ENCODE measurements at regions not wholly inside any gene's neighbourhood (a gene's known extent, or its start where the extent isn't known, plus 50 kb on each side); places are given as distances from the start of the nearest gene placed in this dataset.

GRCh38 chr10:10477844-10478243 is 539.8 kb upstream of the CELF2 start:
- Histone ChIP-seq H3K9me3 (ENCODE audit: low read length) (no peaks in the 10 kb centered on the region), H4K20me1 (ENCODE audit: insufficient read depth, low read length) (no peaks in the 10 kb centered on the region), H2AFZ (ENCODE audit: low read length) (no peak overlapping the region), H3K79me2 (ENCODE audit: insufficient read depth, low read length) (no peaks in the 10 kb centered on the region), H3K4me3 (ENCODE audit: low read depth, low read length, poor library complexity, severe bottlenecking) (no peak overlapping the region), H3K27me3 (ENCODE audit: insufficient read depth, low read length) (no peaks in the 10 kb centered on the region), H3K27ac (ENCODE audit: low read depth, low read length, poor library complexity, severe bottlenecking) (no peak overlapping the region), H3F3A (ENCODE audit: insufficient read depth, low read length) (no peaks in the 10 kb centered on the region), H3K9me2 (ENCODE audit: low read depth, low read length) (no peaks in the 10 kb centered on the region), H3K36me3 (ENCODE audit: insufficient read depth, low read length) (no peaks in the 10 kb centered on the region), H3K9ac (ENCODE audit: low read length) (no peak overlapping the region), H3K4me1 (ENCODE audit: insufficient read depth, low read length, severe bottlenecking) (no peaks in the 10 kb centered on the region), H3K4me2 (ENCODE audit: low read length) (no peak overlapping the region)
- TF ChIP-seq, protein P1, sequence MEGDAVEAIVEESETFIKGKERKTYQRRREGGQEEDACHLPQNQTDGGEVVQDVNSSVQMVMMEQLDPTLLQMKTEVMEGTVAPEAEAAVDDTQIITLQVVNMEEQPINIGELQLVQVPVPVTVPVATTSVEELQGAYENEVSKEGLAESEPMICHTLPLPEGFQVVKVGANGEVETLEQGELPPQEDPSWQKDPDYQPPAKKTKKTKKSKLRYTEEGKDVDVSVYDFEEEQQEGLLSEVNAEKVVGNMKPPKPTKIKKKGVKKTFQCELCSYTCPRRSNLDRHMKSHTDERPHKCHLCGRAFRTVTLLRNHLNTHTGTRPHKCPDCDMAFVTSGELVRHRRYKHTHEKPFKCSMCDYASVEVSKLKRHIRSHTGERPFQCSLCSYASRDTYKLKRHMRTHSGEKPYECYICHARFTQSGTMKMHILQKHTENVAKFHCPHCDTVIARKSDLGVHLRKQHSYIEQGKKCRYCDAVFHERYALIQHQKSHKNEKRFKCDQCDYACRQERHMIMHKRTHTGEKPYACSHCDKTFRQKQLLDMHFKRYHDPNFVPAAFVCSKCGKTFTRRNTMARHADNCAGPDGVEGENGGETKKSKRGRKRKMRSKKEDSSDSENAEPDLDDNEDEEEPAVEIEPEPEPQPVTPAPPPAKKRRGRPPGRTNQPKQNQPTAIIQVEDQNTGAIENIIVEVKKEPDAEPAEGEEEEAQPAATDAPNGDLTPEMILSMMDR (IDR thresholded peaks at IDR 0.05; ENCODE audit: low read length) = no peak

DNA sequence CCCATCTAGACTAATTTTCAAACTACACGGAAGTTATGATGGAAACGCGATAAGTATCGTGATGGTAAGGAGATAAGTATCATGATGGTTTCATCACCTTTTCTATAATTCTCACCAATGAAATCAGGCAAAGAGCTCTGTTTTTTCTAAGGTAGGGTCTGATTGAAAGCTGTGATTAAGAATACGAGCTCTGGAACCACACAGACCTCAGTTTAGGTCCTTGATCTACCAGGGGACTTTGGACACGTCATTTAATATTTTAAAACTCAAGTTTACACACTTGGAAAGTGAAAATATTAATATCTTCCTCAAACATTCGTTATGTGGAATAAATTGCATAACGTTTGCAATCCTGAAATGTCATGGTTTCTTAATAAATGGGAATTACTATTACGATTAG is 538.2 kb upstream of the CELF2 start:
- no peak overlapping the region for H3K27ac ChIP-seq (ENCODE audit: low read depth, low read length, poor library complexity, severe bottlenecking)
- no peak overlapping the region for H2AFZ ChIP-seq (ENCODE audit: low read length)
- no peak overlapping the region for H3K4me2 ChIP-seq (ENCODE audit: low read length)
- no peaks in the 10 kb centered on the region for H3K79me2 ChIP-seq (ENCODE audit: insufficient read depth, low read length)
- no peaks in the 10 kb centered on the region for H3K4me1 ChIP-seq (ENCODE audit: insufficient read depth, low read length, severe bottlenecking)
- no peaks in the 10 kb centered on the region for H3K27me3 ChIP-seq (ENCODE audit: insufficient read depth, low read length)
- no peaks in the 10 kb centered on the region for H3F3A ChIP-seq (ENCODE audit: insufficient read depth, low read length)
- no peak overlapping the region for H3K9ac ChIP-seq (ENCODE audit: low read length)
- H4K20me1 ChIP-seq (ENCODE audit: insufficient read depth, low read length) = no peaks in the 10 kb centered on the region
- no peak overlapping the region for H3K4me3 ChIP-seq (ENCODE audit: low read depth, low read length, poor library complexity, severe bottlenecking)
- TF ChIP-seq, protein P1 (IDR thresholded peaks at IDR 0.05; ENCODE audit: low read length) = no peak
- TF ChIP-seq EZH2 (IDR thresholded peaks at IDR 0.05; ENCODE audit: borderline replicate concordance, low read length) = no peak
- no peaks in the 10 kb centered on the region for H3K9me2 ChIP-seq (ENCODE audit: low read depth, low read length)
- no peaks in the 10 kb centered on the region for H3K36me3 ChIP-seq (ENCODE audit: insufficient read depth, low read length)
- H3K9me3 ChIP-seq (ENCODE audit: low read length) = no peaks in the 10 kb centered on the region

GRCh38 chr10:10482613-10483012 is 535.1 kb upstream of the CELF2 start:
- Histone ChIP-seq H3K79me2 (ENCODE audit: insufficient read depth, low read length) (no peaks in the 10 kb centered on the region), H2AFZ (ENCODE audit: low read length) (no peak overlapping the region), H3K27me3 (ENCODE audit: insufficient read depth, low read length) (no peaks in the 10 kb centered on the region), H3K9ac (ENCODE audit: low read length) (no peak overlapping the region), H3F3A (ENCODE audit: insufficient read depth, low read length) (no peaks in the 10 kb centered on the region), H3K4me1 (ENCODE audit: insufficient read depth, low read length, severe bottlenecking) (no peaks in the 10 kb centered on the region), H4K20me1 (ENCODE audit: insufficient read depth, low read length) (no peaks in the 10 kb centered on the region), H3K36me3 (ENCODE audit: insufficient read depth, low read length) (no peaks in the 10 kb centered on the region), H3K9me3 (ENCODE audit: low read length) (no peaks in the 10 kb centered on the region), H3K4me3 (ENCODE audit: low read depth, low read length, poor library complexity, severe bottlenecking) (no peak overlapping the region), H3K27ac (ENCODE audit: low read depth, low read length, poor library complexity, severe bottlenecking) (no peak overlapping the region), H3K4me2 (ENCODE audit: low read length) (no peak overlapping the region), H3K9me2 (ENCODE audit: low read depth, low read length) (no peaks in the 10 kb centered on the region)
- TF ChIP-seq EZH2 (IDR thresholded peaks at IDR 0.05; ENCODE audit: borderline replicate concordance, low read length) = no peak
- TF ChIP-seq, protein P1 (IDR thresholded peaks at IDR 0.05; ENCODE audit: low read length) = no peak
